A549 (cell line): ENCODE measurements at regions not wholly inside any gene's neighbourhood (a gene's known extent, or its start where the extent isn't known, plus 50 kb on each side); places are given as distances from the start of the nearest gene placed in this dataset.

Experiments
- ATAC-seq, 2 experiments: fragments of 200-7000 bp in 1 of 2; fragments of >200 bp in 1 of 2; cut with Nextera tagmentation in 1 of 2; cut with Tn5 transposase in 1 of 2; 3 replicates each; pipeline versions ENCODE4 v1.8.0 to v1.9.1; 2018 to 2020; ENCODE audit warnings: mild to moderate bottlenecking in 1 of 2, moderate library complexity in 1 of 2
- CTCF ChIA-PET: fragments of 300-600 bp; sonication (Branson Sonifier 250); formaldehyde crosslinking; extraction: SDS; loops from one replicate; lab custom pipeline; 2021; ENCODE audit warnings: antibody characterized with exemption, inconsistent platforms; lab: Yijun Ruan, JAX
- POLR2A ChIA-PET: fragments of 350-600 bp; formaldehyde crosslinking; extraction: SDS; loops from one replicate; lab custom pipeline; 2021; ENCODE audit warnings: antibody characterized with exemption, inconsistent platforms; lab: Yijun Ruan, JAX
- DNase-seq, 2 experiments: peaks; one replicate each; pipeline versions ENCODE4 v3.0.0 to v3.0.0-alpha.2; 2011 to 2016; ENCODE audit warnings: low read depth in 1 of 2, low spot score in 1 of 2
- FAIRE-seq: peaks from 2 replicates; lab custom pipeline; 2011; peaks lifted over from hg19 to GRCh38; lab: Jason Lieb, UNC
- H3K27ac ChIP-seq, 2 experiments: fragments of >200 bp; sonication (Bioruptor Twin); formaldehyde crosslinking; 3 replicates each; pipeline ENCODE4 v1.5.1; 2016 to 2017
- H3K4me1 ChIP-seq: fragments of >200 bp; sonication (Bioruptor Twin); formaldehyde crosslinking; 3 replicates; pipeline ENCODE4 v1.6.1; 2016
- H3K4me2 ChIP-seq: fragments of >200 bp; sonication (Bioruptor Twin); formaldehyde crosslinking; 3 replicates; pipeline ENCODE4 v1.6.1; 2016
- H3K4me3 ChIP-seq: fragments of >200 bp; sonication (Bioruptor Twin); formaldehyde crosslinking; 3 replicates; pipeline ENCODE4 v1.5.1; 2016
- H3K9me3 ChIP-seq: fragments of >200 bp; sonication (Bioruptor Twin); formaldehyde crosslinking; 3 replicates; pipeline ENCODE4 v1.6.1; 2016
- BHLHE40 ChIP-seq: IDR thresholded peaks from 2 replicates; pipeline ENCODE4 v1.6.1; 2012; ENCODE audit warnings: low read depth, low read length, inconsistent platforms
- CBX2 ChIP-seq: fragments of 200-600 bp; sonication (generic); IDR thresholded peaks from 2 replicates; pipeline ENCODE4 v1.6.1; 2016; ENCODE audit warnings: low read depth, mild to moderate bottlenecking, borderline replicate concordance
- CHD2 ChIP-seq: fragments of 150-350 bp; IDR thresholded peaks from 2 replicates; pipeline ENCODE4 v1.6.1; 2014; ENCODE audit warnings: low read length; ENCODE audit not compliant: partially characterized antibody
- CHD4 ChIP-seq: fragments of 200-600 bp; sonication (generic); IDR thresholded peaks from 2 replicates; pipeline ENCODE4 v1.6.1; 2016; ENCODE audit warnings: antibody characterized with exemption, mild to moderate bottlenecking, borderline replicate concordance
- EHF ChIP-seq: fragments of 250-450 bp; sonication (Bioruptor Pico); IDR thresholded peaks from 2 replicates; pipeline ENCODE4 v1.5.0; 2020; ENCODE audit warnings: mild to moderate bottlenecking
- EHMT2 ChIP-seq: fragments of 200-600 bp; sonication (generic); IDR thresholded peaks from 2 replicates; pipeline ENCODE4 v1.6.1; 2016; ENCODE audit warnings: antibody characterized with exemption, low read depth, mild to moderate bottlenecking, moderate library complexity
- EP300 ChIP-seq, 2 experiments: fragments of >200 bp; sonication (Bioruptor Twin); formaldehyde crosslinking; IDR thresholded peaks; 2 replicates in 1 of 2; 3 replicates in 1 of 2; pipeline ENCODE4 v1.6.1; 2016 to 2017
- ESRRA ChIP-seq: fragments of 150-350 bp; IDR thresholded peaks from 2 replicates; pipeline ENCODE4 v1.6.1; 2014; ENCODE audit warnings: mild to moderate bottlenecking, low read length, borderline replicate concordance
- FOSL2 ChIP-seq, 2 experiments: fragments of 450-650 bp in 1 of 2; fragments of >200 bp in 1 of 2; sonication (Bioruptor Twin) in 1 of 2; formaldehyde crosslinking; IDR thresholded peaks; 2 replicates each; pipeline versions ENCODE4 v1.5.0 to v1.6.1; 2016 to 2020; ENCODE audit warnings: mild to moderate bottlenecking in 1 of 2, moderate library complexity in 1 of 2
- GATA3 ChIP-seq: IDR thresholded peaks from 2 replicates; pipeline ENCODE4 v1.6.1; 2012; ENCODE audit warnings: borderline replicate concordance
- HMGXB4 ChIP-seq: fragments of 250-450 bp; sonication (Bioruptor Pico); IDR thresholded peaks from 2 replicates; pipeline ENCODE4 v1.5.0; 2021; ENCODE audit warnings: mild to moderate bottlenecking, moderate library complexity, borderline replicate concordance
- NFE2L2 ChIP-seq: fragments of 150-350 bp; conservative IDR thresholded peaks from 2 replicates; pipeline ENCODE4 v1.6.1; 2014; ENCODE audit warnings: low read length
- NPAS2 ChIP-seq: fragments of 250-450 bp; sonication (Bioruptor Pico); IDR thresholded peaks from 2 replicates; pipeline ENCODE4 v1.8.0; 2022; ENCODE audit warnings: mild to moderate bottlenecking, moderate library complexity, borderline replicate concordance
- PHF8 ChIP-seq: fragments of 200-600 bp; sonication (generic); IDR thresholded peaks from 2 replicates; pipeline ENCODE4 v1.6.1; 2016; ENCODE audit warnings: low read depth, mild to moderate bottlenecking, antibody characterized with exemption, moderate library complexity, borderline replicate concordance
- RCOR1 ChIP-seq: fragments of 150-350 bp; IDR thresholded peaks from 2 replicates; pipeline ENCODE4 v1.6.1; 2014; ENCODE audit warnings: antibody characterized with exemption, low read length, low read depth
- RFX5 ChIP-seq: fragments of 450-650 bp; IDR thresholded peaks from 2 replicates; pipeline ENCODE4 v1.7.1; 2014; ENCODE audit warnings: antibody characterized with exemption, mild to moderate bottlenecking, moderate library complexity
- RNF2 ChIP-seq: fragments of 200-600 bp; sonication (generic); IDR thresholded peaks from 2 replicates; pipeline ENCODE4 v1.6.1; 2016; ENCODE audit warnings: low read depth, mild to moderate bottlenecking, antibody characterized with exemption, moderate library complexity, borderline replicate concordance
- TFCP2L1 ChIP-seq: fragments of 250-450 bp; sonication (Bioruptor Pico); IDR thresholded peaks from 2 replicates; pipeline ENCODE4 v1.5.0; 2021; ENCODE audit warnings: mild to moderate bottlenecking
- ZNF302 ChIP-seq: fragments of 250-450 bp; sonication (Bioruptor Pico); IDR thresholded peaks from 2 replicates; pipeline ENCODE4 v1.9.0; 2021; ENCODE audit warnings: inconsistent platforms, mild to moderate bottlenecking, moderate library complexity
- WGBS: methylation state at CpG from one replicate; pipeline ENCODE4 v1.1.6; 2017; ENCODE audit errors: missing lambda C conversion rate; 5-methylcytosine and 5-hydroxymethylcytosine counted together
- TF ChIP-seq, protein P1 (sequence below): IDR thresholded peaks from 2 replicates; pipeline ENCODE4 v1.6.1; 2012
- TF ChIP-seq, protein P2 (sequence below): IDR thresholded peaks from 2 replicates; pipeline ENCODE4 v1.6.1; 2012; ENCODE audit warnings: low read depth, borderline replicate concordance

GRCh38 chr17:17420561-17421269 is 56.1 kb upstream of the MED9 start:
- Histone ChIP-seq H3K9me3 (peaks cover 18% of the 10 kb centered on the region), H3K4me2 (no peak overlapping the region), H3K27ac (no peak overlapping the region), H3K4me1 (peaks cover 14% of the 10 kb centered on the region), H3K4me3 (no peak overlapping the region)
- CTCF ChIA-PET, result interaction anchor here (1.3 to 2.1 kb wide), 4 partner anchors 8 to 149 kb away, joined by 3 to 5 read pairs (median 5); partner anchors contain the start of gene RASD1
- POLR2A ChIA-PET, result no interaction called here
- no peak for DNase-seq
- ATAC-seq, result no peak
- 82% methylated on average over 16 of the region's 16 CpGs for WGBS
- no peak for FAIRE-seq
- TF ChIP-seq, protein P1, sequence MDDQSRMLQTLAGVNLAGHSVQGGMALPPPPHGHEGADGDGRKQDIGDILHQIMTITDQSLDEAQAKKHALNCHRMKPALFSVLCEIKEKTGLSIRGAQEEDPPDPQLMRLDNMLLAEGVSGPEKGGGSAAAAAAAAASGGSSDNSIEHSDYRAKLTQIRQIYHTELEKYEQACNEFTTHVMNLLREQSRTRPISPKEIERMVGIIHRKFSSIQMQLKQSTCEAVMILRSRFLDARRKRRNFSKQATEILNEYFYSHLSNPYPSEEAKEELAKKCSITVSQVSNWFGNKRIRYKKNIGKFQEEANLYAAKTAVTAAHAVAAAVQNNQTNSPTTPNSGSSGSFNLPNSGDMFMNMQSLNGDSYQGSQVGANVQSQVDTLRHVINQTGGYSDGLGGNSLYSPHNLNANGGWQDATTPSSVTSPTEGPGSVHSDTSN, result no peak
- TF ChIP-seq, protein P2, sequence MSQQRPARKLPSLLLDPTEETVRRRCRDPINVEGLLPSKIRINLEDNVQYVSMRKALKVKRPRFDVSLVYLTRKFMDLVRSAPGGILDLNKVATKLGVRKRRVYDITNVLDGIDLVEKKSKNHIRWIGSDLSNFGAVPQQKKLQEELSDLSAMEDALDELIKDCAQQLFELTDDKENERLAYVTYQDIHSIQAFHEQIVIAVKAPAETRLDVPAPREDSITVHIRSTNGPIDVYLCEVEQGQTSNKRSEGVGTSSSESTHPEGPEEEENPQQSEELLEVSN, result no peak
- no peak for TF ChIP-seq RNF2
- no peak for TF ChIP-seq CHD2
- TF ChIP-seq ZNF302 (CRISPR knock-in tag), result no peak
- no peak for TF ChIP-seq NPAS2 (CRISPR knock-in tag)
- TF ChIP-seq CHD4, result no peak
- no peak for TF ChIP-seq EHF (CRISPR knock-in tag)
- TF ChIP-seq EP300 (IDR thresholded peaks at IDR 0.05), result no peak
- TF ChIP-seq BHLHE40, result no peak
- no peak for TF ChIP-seq TFCP2L1 (CRISPR knock-in tag)
- TF ChIP-seq EHMT2, result no peak
- TF ChIP-seq FOSL2 (IDR thresholded peaks at IDR 0.05), result no peak
- TF ChIP-seq FOSL2 (CRISPR knock-in tag; IDR thresholded peaks at IDR 0.05), result no peak
- TF ChIP-seq ESRRA, result no peak
- no peak for TF ChIP-seq RFX5
- TF ChIP-seq HMGXB4 (CRISPR knock-in tag), result no peak
- no peak for TF ChIP-seq RCOR1
- TF ChIP-seq PHF8, result no peak
- TF ChIP-seq, all 56 proteins: peak for 0

- no peak overlapping the region for H3K4me3 ChIP-seq
- H3K27ac ChIP-seq, result no peak overlapping the region
- CTCF ChIA-PET, result interaction anchor here (1.2 to 2.1 kb wide), 5 partner anchors 9 to 148 kb away, joined by 3 to 5 read pairs (median 5); partner anchors contain the start of gene RASD1
- POLR2A ChIA-PET, result no interaction called here
- 76% methylated on average over 10 of the region's 10 CpGs for WGBS
- no peak for DNase-seq
- ATAC-seq, result no peak
- TF ChIP-seq GATA3 (no peak), CHD2 (no peak), RCOR1 (no peak), CBX2 (no peak), NFE2L2 (no peak)
- no peak overlapping the region for H3K4me2 ChIP-seq
- FAIRE-seq, result no peak
- H3K4me1 ChIP-seq, result peaks cover 5% of the 10 kb centered on the region
- H3K9me3 ChIP-seq, result peaks cover 18% of the 10 kb centered on the region
Observed at GRCh38 chr17:17421346-17422216, 55.2 kb upstream of the MED9 start.
